ENCODE measurements at regions not wholly inside any gene's neighbourhood (a gene's known extent, or its start where the extent isn't known, plus 50 kb on each side); places are given as distances from the start of the nearest gene placed in this dataset.

DNA sequence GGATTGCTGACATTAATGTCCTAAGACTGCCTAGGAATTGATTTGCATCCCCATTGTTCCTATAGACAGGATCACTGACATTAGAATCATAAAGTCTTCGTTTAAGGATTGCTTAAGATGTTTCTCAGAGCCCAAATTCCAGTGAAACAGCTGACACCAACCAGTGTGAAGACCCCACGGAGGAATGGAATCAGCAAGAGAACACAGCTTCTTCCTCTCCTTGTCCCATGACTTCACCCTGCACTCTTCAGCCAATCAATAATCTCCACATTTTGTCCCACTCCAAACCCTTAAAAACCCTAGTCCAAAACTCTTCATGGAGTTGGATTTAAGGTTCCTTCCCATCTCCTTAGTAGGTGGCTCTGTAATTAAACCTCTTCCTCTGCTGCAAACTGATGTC lies 157.0 kb upstream of the NDUFV2 start:
- H3K9ac ChIP-seq (ENCODE audit: low read depth, low read length, poor library complexity, severe bottlenecking), result no peak overlapping the region
- H3K4me1 ChIP-seq (ENCODE audit: insufficient read depth, low read length, poor library complexity, severe bottlenecking), result peaks cover 44% of the 10 kb centered on the region
- TF ChIP-seq, protein P1, sequence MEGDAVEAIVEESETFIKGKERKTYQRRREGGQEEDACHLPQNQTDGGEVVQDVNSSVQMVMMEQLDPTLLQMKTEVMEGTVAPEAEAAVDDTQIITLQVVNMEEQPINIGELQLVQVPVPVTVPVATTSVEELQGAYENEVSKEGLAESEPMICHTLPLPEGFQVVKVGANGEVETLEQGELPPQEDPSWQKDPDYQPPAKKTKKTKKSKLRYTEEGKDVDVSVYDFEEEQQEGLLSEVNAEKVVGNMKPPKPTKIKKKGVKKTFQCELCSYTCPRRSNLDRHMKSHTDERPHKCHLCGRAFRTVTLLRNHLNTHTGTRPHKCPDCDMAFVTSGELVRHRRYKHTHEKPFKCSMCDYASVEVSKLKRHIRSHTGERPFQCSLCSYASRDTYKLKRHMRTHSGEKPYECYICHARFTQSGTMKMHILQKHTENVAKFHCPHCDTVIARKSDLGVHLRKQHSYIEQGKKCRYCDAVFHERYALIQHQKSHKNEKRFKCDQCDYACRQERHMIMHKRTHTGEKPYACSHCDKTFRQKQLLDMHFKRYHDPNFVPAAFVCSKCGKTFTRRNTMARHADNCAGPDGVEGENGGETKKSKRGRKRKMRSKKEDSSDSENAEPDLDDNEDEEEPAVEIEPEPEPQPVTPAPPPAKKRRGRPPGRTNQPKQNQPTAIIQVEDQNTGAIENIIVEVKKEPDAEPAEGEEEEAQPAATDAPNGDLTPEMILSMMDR (conservative IDR thresholded peaks at IDR 0.05; ENCODE audit: low read length), result no peak
- no peak for TF ChIP-seq EZH2phosphoT487 (IDR thresholded peaks at IDR 0.05; ENCODE audit: borderline replicate concordance)
- no peaks in the 10 kb centered on the region for H3K79me2 ChIP-seq (ENCODE audit: insufficient read depth, low read length)
- H2AFZ ChIP-seq (ENCODE audit: low read length), result no peak overlapping the region
- H3K9me3 ChIP-seq (ENCODE audit: insufficient read depth, low read depth, low read length), result no peaks in the 10 kb centered on the region
- no peaks in the 10 kb centered on the region for H3K36me3 ChIP-seq (ENCODE audit: insufficient read depth, low read length)
- H3K27me3 ChIP-seq (ENCODE audit: insufficient read depth, low read length, poor library complexity, severe bottlenecking), result no peaks in the 10 kb centered on the region
- H3K4me2 ChIP-seq (ENCODE audit: low read depth, low read length, poor library complexity, severe bottlenecking), result no peak overlapping the region
- H3F3A ChIP-seq (ENCODE audit: low read depth), result no peaks in the 10 kb centered on the region
- no peaks in the 10 kb centered on the region for H3K9me2 ChIP-seq (replicated peaks; ENCODE audit: low read depth, low read length)
- H4K20me1 ChIP-seq (ENCODE audit: insufficient read depth, low read length, poor library complexity, severe bottlenecking), result no peaks in the 10 kb centered on the region
- no peak overlapping the region for H3K4me3 ChIP-seq (ENCODE audit: low read length, poor library complexity, severe bottlenecking)

DNA sequence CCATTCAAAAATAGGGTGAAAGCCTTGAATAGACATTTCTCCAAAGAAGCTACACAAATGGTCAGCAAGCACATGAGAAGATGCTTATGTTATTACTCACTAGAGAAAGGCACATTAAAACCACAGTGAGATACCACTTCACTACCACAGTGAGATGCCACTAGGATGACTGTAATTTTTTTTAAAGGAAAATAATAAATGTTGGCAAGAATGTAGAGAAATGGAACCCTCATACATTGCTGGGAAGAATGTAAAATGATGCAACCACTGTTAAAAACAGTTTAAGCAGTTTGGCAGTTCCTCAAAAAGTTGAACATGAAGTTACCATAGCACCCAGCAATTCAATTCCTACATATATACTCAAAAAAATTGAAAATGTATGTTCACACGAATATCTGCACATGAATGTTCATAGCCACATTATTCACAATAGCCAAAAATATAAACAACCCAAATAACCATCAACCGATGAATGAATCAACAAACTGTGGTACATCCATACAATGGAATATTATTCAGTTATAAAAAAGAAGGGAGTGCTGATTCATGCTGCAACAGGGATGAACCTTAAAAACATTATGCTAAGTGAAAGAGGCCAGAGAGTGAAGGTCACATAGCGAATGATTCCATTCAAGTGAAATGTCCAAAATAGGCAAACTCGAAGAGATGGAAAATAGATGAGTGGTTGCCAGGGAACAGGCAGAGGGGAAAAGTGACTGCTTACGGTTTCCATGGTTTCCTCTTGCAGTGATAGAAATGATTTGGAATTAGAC lies 156.2 kb upstream of the NDUFV2 start:
- H4K20me1 ChIP-seq (ENCODE audit: insufficient read depth, low read length, poor library complexity, severe bottlenecking), result no peaks in the 10 kb centered on the region
- no peaks in the 10 kb centered on the region for H3K27me3 ChIP-seq (ENCODE audit: insufficient read depth, low read length, poor library complexity, severe bottlenecking)
- no peaks in the 10 kb centered on the region for H3F3A ChIP-seq (ENCODE audit: low read depth)
- no peaks in the 10 kb centered on the region for H3K79me2 ChIP-seq (ENCODE audit: insufficient read depth, low read length)
- no peak overlapping the region for H3K4me3 ChIP-seq (ENCODE audit: low read length, poor library complexity, severe bottlenecking)
- H3K36me3 ChIP-seq (ENCODE audit: insufficient read depth, low read length), result no peaks in the 10 kb centered on the region
- H3K4me1 ChIP-seq (ENCODE audit: insufficient read depth, low read length, poor library complexity, severe bottlenecking), result peaks cover 52% of the 10 kb centered on the region
- H3K4me2 ChIP-seq (ENCODE audit: low read depth, low read length, poor library complexity, severe bottlenecking), result no peak overlapping the region
- no peak overlapping the region for H2AFZ ChIP-seq (ENCODE audit: low read length)
- H3K9me2 ChIP-seq (replicated peaks; ENCODE audit: low read depth, low read length), result no peaks in the 10 kb centered on the region
- H3K9ac ChIP-seq (ENCODE audit: low read depth, low read length, poor library complexity, severe bottlenecking), result no peak overlapping the region
- TF ChIP-seq, protein P1 (conservative IDR thresholded peaks at IDR 0.05; ENCODE audit: low read length), result no peak
- no peak for TF ChIP-seq EZH2phosphoT487 (IDR thresholded peaks at IDR 0.05; ENCODE audit: borderline replicate concordance)
- H3K9me3 ChIP-seq (ENCODE audit: insufficient read depth, low read depth, low read length), result no peaks in the 10 kb centered on the region

DNA sequence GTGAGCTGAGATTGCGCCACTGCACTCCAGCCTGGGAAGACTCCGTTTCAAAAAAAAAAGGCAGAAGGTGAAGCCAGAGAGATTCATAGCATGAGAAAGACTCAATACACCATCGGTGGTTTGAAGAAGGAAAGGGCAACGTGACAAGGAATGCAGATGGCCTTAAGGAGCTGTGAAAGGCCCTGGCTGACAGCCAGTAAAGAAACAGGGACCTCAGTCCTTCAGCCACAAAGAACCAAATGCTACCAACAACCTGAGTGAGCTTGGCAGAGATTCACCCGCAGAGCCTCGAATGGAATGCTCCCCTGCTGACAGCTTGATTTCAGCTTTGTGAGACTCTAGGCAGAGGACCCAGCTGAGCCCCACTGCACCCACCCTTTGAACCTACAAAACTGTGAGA lies 154.9 kb upstream of the NDUFV2 start:
- Histone ChIP-seq H3K79me2 (ENCODE audit: insufficient read depth, low read length) (no peaks in the 10 kb centered on the region), H3K27me3 (ENCODE audit: insufficient read depth, low read length, poor library complexity, severe bottlenecking) (no peaks in the 10 kb centered on the region), H3F3A (ENCODE audit: low read depth) (0 out of 2 replicates have a peak, but pooled peaks cover 3% of the 10 kb centered on the region), H3K4me1 (ENCODE audit: insufficient read depth, low read length, poor library complexity, severe bottlenecking) (peaks cover 61% of the 10 kb centered on the region), H3K9me2 (replicated peaks; ENCODE audit: low read depth, low read length) (no peaks in the 10 kb centered on the region), H3K4me3 (ENCODE audit: low read length, poor library complexity, severe bottlenecking) (no peak overlapping the region), H4K20me1 (ENCODE audit: insufficient read depth, low read length, poor library complexity, severe bottlenecking) (no peaks in the 10 kb centered on the region), H3K9ac (ENCODE audit: low read depth, low read length, poor library complexity, severe bottlenecking) (no peak overlapping the region), H3K9me3 (ENCODE audit: insufficient read depth, low read depth, low read length) (no peaks in the 10 kb centered on the region), H3K4me2 (ENCODE audit: low read depth, low read length, poor library complexity, severe bottlenecking) (no peak overlapping the region), H3K36me3 (ENCODE audit: insufficient read depth, low read length) (no peaks in the 10 kb centered on the region), H2AFZ (ENCODE audit: low read length) (no peak overlapping the region)
- TF ChIP-seq EZH2phosphoT487 (IDR thresholded peaks at IDR 0.05; ENCODE audit: borderline replicate concordance), result no peak
- TF ChIP-seq, protein P1 (conservative IDR thresholded peaks at IDR 0.05; ENCODE audit: low read length), result no peak
